ENCODE measurements at regions not wholly inside any gene's neighbourhood (a gene's known extent, or its start where the extent isn't known, plus 50 kb on each side); places are given as distances from the start of the nearest gene placed in this dataset.

GRCh38 chr14:49989966-49990365 lies 97.1 kb downstream of the ARF6 start:
- H3K36me3 ChIP-seq (ENCODE audit: insufficient read depth, low read length), result no peaks in the 10 kb centered on the region
- no peak for DNase-seq (ENCODE audit: low read depth, low spot score)
- H3K4me3 ChIP-seq, result no peak overlapping the region
- no peak overlapping the region for H3K27ac ChIP-seq
- no peak for TF ChIP-seq EZH2 (IDR thresholded peaks at IDR 0.05)
- no peak for TF ChIP-seq POLR2AphosphoS5 (IDR thresholded peaks at IDR 0.05; ENCODE audit: borderline replicate concordance, low read depth, low read length)
- TF ChIP-seq FOXP2 (optimal IDR thresholded peaks at IDR 0.05; ENCODE audit: control extremely low read depth, extremely low read length, insufficient read depth), result no peak
- H3K9me3 ChIP-seq (ENCODE audit: low read depth, low read length), result no peaks in the 10 kb centered on the region
- H3K9ac ChIP-seq (ENCODE audit: insufficient read length), result no peak overlapping the region

DNA sequence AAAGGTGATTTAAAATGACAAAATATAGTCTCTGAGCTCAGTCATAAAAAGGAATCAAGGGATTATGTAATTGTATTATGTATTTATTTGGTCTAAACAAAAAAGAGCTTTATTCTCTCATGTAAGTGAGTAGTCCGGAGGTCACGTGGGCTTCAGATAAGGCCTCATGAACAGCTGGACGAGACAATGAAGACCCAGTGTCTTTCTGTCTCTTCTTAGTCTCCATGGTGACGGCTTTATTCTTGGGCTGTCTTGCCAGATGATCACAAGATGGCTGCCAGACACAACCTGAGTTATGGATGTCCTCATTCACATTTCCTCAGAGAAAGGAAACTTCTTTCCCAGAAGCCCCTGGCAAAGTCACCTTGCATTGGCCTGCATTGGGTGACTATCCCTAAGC lies 98.6 kb downstream of the ARF6 start:
- TF ChIP-seq POLR2AphosphoS5 (IDR thresholded peaks at IDR 0.05; ENCODE audit: borderline replicate concordance, low read depth, low read length), result no peak
- TF ChIP-seq FOXP2 (optimal IDR thresholded peaks at IDR 0.05; ENCODE audit: control extremely low read depth, extremely low read length, insufficient read depth), result no peak
- no peak for TF ChIP-seq EZH2 (IDR thresholded peaks at IDR 0.05)
- no peaks in the 10 kb centered on the region for H3K36me3 ChIP-seq (ENCODE audit: insufficient read depth, low read length)
- DNase-seq (ENCODE audit: low read depth, low spot score), result no peak

DNA sequence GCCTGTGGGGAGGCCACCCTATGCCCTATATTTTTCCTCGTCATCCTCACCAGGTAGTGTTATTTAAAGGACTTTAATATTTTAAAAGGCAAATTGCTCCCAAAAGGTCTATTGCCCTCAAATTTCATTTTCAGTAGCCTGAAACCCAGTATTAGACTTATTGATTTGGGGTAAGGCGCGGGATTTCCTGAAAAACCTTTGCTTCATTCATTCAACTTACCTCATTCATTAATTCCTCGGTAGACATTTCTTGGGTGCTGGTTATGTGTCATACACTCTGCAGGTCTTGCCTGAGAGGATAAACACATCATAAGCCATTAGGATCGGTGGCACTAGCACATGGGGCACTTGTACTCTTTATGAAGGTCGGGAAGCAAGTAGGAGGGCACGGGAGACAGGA lies 99.2 kb downstream of the ARF6 start:
- no peak overlapping the region for H3K9ac ChIP-seq (ENCODE audit: insufficient read length)
- no peak for DNase-seq (ENCODE audit: low read depth, low spot score)
- H3K36me3 ChIP-seq (ENCODE audit: insufficient read depth, low read length), result no peaks in the 10 kb centered on the region
- H3K9me3 ChIP-seq (ENCODE audit: low read depth, low read length), result no peaks in the 10 kb centered on the region
- TF ChIP-seq FOXP2 (optimal IDR thresholded peaks at IDR 0.05; ENCODE audit: control extremely low read depth, extremely low read length, insufficient read depth) (no peak), EZH2 (IDR thresholded peaks at IDR 0.05) (no peak), POLR2AphosphoS5 (IDR thresholded peaks at IDR 0.05; ENCODE audit: borderline replicate concordance, low read depth, low read length) (no peak)
- no peak overlapping the region for H3K27ac ChIP-seq
- H3K4me3 ChIP-seq, result no peak overlapping the region

More for the DNA sequence above, 98.6 kb downstream of the ARF6 start:
- no peak overlapping the region for H3K4me3 ChIP-seq
- H3K27ac ChIP-seq, result no peak overlapping the region
- H3K9ac ChIP-seq (ENCODE audit: insufficient read length), result no peak overlapping the region
- H3K9me3 ChIP-seq (ENCODE audit: low read depth, low read length), result no peaks in the 10 kb centered on the region

DNA sequence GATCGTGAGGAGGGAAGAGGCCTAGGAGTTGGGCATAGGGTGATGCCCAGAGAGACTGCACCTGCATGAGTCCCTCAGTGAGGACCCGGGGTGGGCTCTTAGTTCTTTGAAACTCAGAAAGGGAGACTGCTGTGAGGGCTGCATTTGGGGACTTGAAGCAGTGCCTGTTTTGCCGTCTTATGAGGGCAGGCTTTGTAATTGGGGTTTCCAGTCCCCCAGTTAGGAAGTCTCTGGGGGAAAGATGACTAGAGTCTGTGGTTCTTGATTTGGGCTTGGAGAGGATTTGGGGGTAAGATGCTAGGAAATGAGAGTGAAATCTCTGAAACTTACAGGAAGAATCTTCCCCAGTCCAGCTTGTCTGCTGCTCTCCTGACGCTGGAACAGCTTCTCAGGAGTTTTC lies 99.6 kb downstream of the ARF6 start:
- H3K4me3 ChIP-seq, result no peak overlapping the region
- no peak overlapping the region for H3K27ac ChIP-seq
- no peak for TF ChIP-seq POLR2AphosphoS5 (IDR thresholded peaks at IDR 0.05; ENCODE audit: borderline replicate concordance, low read depth, low read length)
- TF ChIP-seq FOXP2 (optimal IDR thresholded peaks at IDR 0.05; ENCODE audit: control extremely low read depth, extremely low read length, insufficient read depth), result no peak
- no peak for TF ChIP-seq EZH2 (IDR thresholded peaks at IDR 0.05)
- H3K9me3 ChIP-seq (ENCODE audit: low read depth, low read length), result no peaks in the 10 kb centered on the region
- no peak overlapping the region for H3K9ac ChIP-seq (ENCODE audit: insufficient read length)
- no peaks in the 10 kb centered on the region for H3K36me3 ChIP-seq (ENCODE audit: insufficient read depth, low read length)
- no peak for DNase-seq (ENCODE audit: low read depth, low spot score)

DNA sequence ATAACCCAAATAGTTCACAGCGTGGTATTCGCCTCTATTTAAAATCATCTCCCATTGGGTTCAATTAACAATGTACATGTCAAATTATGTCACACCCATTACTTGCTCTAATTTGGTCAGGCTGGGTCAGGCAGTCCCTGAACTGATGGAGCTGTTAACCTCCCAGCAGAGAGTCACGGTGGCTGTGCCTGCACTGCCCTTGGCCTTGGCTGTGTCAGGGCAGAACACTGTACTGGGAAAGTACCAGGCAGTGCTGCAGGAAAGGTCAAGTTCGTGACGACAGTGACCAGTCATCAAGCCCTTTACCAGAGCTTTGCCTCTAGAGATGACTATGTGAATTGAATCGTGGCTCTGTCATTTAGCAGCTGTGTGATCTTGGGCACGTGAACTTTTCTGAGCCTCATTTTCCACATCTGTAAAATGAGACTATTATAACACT lies 100.0 kb downstream of the ARF6 start:
- no peak for DNase-seq (ENCODE audit: low read depth, low spot score)
- Histone ChIP-seq H3K9me3 (ENCODE audit: low read depth, low read length) (no peaks in the 10 kb centered on the region), H3K9ac (ENCODE audit: insufficient read length) (no peak overlapping the region), H3K36me3 (ENCODE audit: insufficient read depth, low read length) (no peaks in the 10 kb centered on the region), H3K4me3 (no peak overlapping the region), H3K27ac (no peak overlapping the region)
- TF ChIP-seq EZH2 (IDR thresholded peaks at IDR 0.05), result no peak
- no peak for TF ChIP-seq FOXP2 (optimal IDR thresholded peaks at IDR 0.05; ENCODE audit: control extremely low read depth, extremely low read length, insufficient read depth)
- no peak for TF ChIP-seq POLR2AphosphoS5 (IDR thresholded peaks at IDR 0.05; ENCODE audit: borderline replicate concordance, low read depth, low read length)

DNA sequence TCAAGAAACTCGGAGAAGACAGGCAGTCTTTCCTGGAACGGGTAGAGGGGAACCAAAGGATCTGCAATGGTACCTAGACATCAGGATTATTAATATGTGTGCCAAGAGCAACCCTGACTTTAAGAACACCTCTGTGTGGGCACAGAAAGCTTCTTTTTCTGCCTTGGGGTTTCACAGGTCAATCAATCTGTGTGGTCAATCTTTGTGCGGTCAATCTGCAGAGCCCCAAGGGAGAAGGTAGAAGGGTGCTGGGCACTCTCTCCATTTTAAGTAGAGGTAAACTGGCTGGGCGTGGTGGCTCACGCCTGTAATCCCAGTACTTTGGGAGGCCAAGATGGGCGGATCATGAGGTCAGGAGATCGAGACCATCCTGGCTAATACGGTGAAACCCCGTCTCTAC lies 100.7 kb downstream of the ARF6 start:
- no peak overlapping the region for H3K27ac ChIP-seq
- H3K4me3 ChIP-seq, result no peak overlapping the region
- H3K36me3 ChIP-seq (ENCODE audit: insufficient read depth, low read length), result no peaks in the 10 kb centered on the region
- no peak for DNase-seq (ENCODE audit: low read depth, low spot score)
- H3K9me3 ChIP-seq (ENCODE audit: low read depth, low read length), result no peaks in the 10 kb centered on the region
- H3K9ac ChIP-seq (ENCODE audit: insufficient read length), result no peak overlapping the region
- TF ChIP-seq EZH2 (IDR thresholded peaks at IDR 0.05), result no peak
- no peak for TF ChIP-seq POLR2AphosphoS5 (IDR thresholded peaks at IDR 0.05; ENCODE audit: borderline replicate concordance, low read depth, low read length)
- TF ChIP-seq FOXP2 (optimal IDR thresholded peaks at IDR 0.05; ENCODE audit: control extremely low read depth, extremely low read length, insufficient read depth), result no peak

GRCh38 chr14:49994951-49995561 lies 102.2 kb downstream of the ARF6 start:
- Histone ChIP-seq H3K9ac (ENCODE audit: insufficient read length) (no peak overlapping the region), H3K36me3 (ENCODE audit: insufficient read depth, low read length) (no peaks in the 10 kb centered on the region), H3K4me3 (no peak overlapping the region), H3K27ac (no peak overlapping the region), H3K9me3 (ENCODE audit: low read depth, low read length) (no peaks in the 10 kb centered on the region)
- no peak for DNase-seq (ENCODE audit: low read depth, low spot score)
- TF ChIP-seq POLR2AphosphoS5 (IDR thresholded peaks at IDR 0.05; ENCODE audit: borderline replicate concordance, low read depth, low read length) (no peak), EZH2 (IDR thresholded peaks at IDR 0.05) (no peak), FOXP2 (optimal IDR thresholded peaks at IDR 0.05; ENCODE audit: control extremely low read depth, extremely low read length, insufficient read depth) (no peak)

- no peak for DNase-seq (ENCODE audit: low read depth, low spot score)
- Histone ChIP-seq H3K4me3 (no peak overlapping the region), H3K36me3 (ENCODE audit: insufficient read depth, low read length) (no peaks in the 10 kb centered on the region), H3K27ac (no peak overlapping the region), H3K9me3 (ENCODE audit: low read depth, low read length) (no peaks in the 10 kb centered on the region), H3K9ac (ENCODE audit: insufficient read length) (no peak overlapping the region)
- TF ChIP-seq POLR2AphosphoS5 (IDR thresholded peaks at IDR 0.05; ENCODE audit: borderline replicate concordance, low read depth, low read length), result no peak
- TF ChIP-seq FOXP2 (optimal IDR thresholded peaks at IDR 0.05; ENCODE audit: control extremely low read depth, extremely low read length, insufficient read depth), result no peak
- no peak for TF ChIP-seq EZH2 (IDR thresholded peaks at IDR 0.05)
Observed at GRCh38 chr14:49997991-49998390, 105.1 kb downstream of the ARF6 start.

Measured in SK-N-MC (cell line).